DMS53 treated with DMSO at 0.1 percent for 48 hours (cell line): ENCODE measurements at regions not wholly inside any gene's neighbourhood (a gene's known extent, or its start where the extent isn't known, plus 50 kb on each side); places are given as distances from the start of the nearest gene placed in this dataset.
"Not testable (repeated sequence)": the region's sequence is repeated elsewhere in the genome, so short reads cannot be mapped to it uniquely, and the experiment has no call there.

Experiments
- DNase-seq: peaks from one replicate; lab custom pipeline; 2025; ENCODE audit not compliant: unreplicated experiment; lab: John Stamatoyannopoulos, UW

- DNase-seq: no peak
Measured at GRCh38 chr14:40402957-40403356, 970.7 kb upstream of the FBXO33 start.

GRCh38 chr14:40398981-40399380 is 966.7 kb upstream of the FBXO33 start:
- DNase-seq: no peak

- DNase-seq: no peak
Measured at GRCh38 chr14:40394634-40395340, 962.6 kb upstream of the FBXO33 start.

- DNase-seq: no peak
Measured at GRCh38 chr14:40393143-40393542, 960.9 kb upstream of the FBXO33 start.

- DNase-seq: no peak
Measured at GRCh38 chr14:40386433-40386832, 954.2 kb upstream of the FBXO33 start.

- DNase-seq: no peak
Measured at GRCh38 chr14:40374221-40374620, 942.0 kb upstream of the FBXO33 start.

GRCh38 chr14:40371011-40371410 is 938.8 kb upstream of the FBXO33 start:
- no peak for DNase-seq

- DNase-seq: peak; percentile 25
Measured at GRCh38 chr14:40368314-40368713, 936.1 kb upstream of the FBXO33 start.

- no peak for DNase-seq
Measured at GRCh38 chr14:40367717-40368116, 935.5 kb upstream of the FBXO33 start.

GRCh38 chr14:40365305-40365704 is 933.1 kb upstream of the FBXO33 start:
- no peak for DNase-seq

GRCh38 chr14:40362856-40363255 is 930.6 kb upstream of the FBXO33 start:
- DNase-seq: no peak

- DNase-seq: no peak
Measured at GRCh38 chr14:40354754-40355153, 922.5 kb upstream of the FBXO33 start.

GRCh38 chr14:40348104-40348503 is 915.9 kb upstream of the FBXO33 start:
- DNase-seq: not testable (repeated sequence)

- peak; percentile 37 for DNase-seq
Measured at GRCh38 chr14:40347675-40348074, 915.4 kb upstream of the FBXO33 start.

GRCh38 chr14:40346275-40346674 is 914.0 kb upstream of the FBXO33 start:
- no peak for DNase-seq

GRCh38 chr14:40345334-40345733 is 913.1 kb upstream of the FBXO33 start:
- DNase-seq: no peak

- no peak for DNase-seq
Measured at GRCh38 chr14:40340708-40341107, 908.5 kb upstream of the FBXO33 start.

- no peak for DNase-seq
Measured at GRCh38 chr14:40336846-40337245, 904.6 kb upstream of the FBXO33 start.

- DNase-seq: not testable (repeated sequence)
Measured at GRCh38 chr14:40326519-40326918, 894.3 kb upstream of the FBXO33 start.

- DNase-seq: no peak
Measured at GRCh38 chr14:40318211-40318719, 886.0 kb upstream of the FBXO33 start.

GRCh38 chr14:40317690-40318089 is 885.5 kb upstream of the FBXO33 start:
- no peak for DNase-seq

GRCh38 chr14:40312296-40312695 is 880.1 kb upstream of the FBXO33 start:
- DNase-seq: peak; percentile 22

- no peak for DNase-seq
Measured at GRCh38 chr14:40309124-40309523, 876.9 kb upstream of the FBXO33 start.
